Astrocyte (in vitro differentiated cells and primary cell): ENCODE measurements at regions not wholly inside any gene's neighbourhood (a gene's known extent, or its start where the extent isn't known, plus 50 kb on each side); places are given as distances from the start of the nearest gene placed in this dataset.

Experiments
- DNase-seq: peaks from one replicate; pipeline ENCODE4 v3.0.0-alpha.2; 2010; ENCODE audit warnings: low read depth
- FAIRE-seq: peaks from 2 replicates; lab custom pipeline; 2011; peaks lifted over from hg19 to GRCh38; lab: Jason Lieb, UNC
- H2AFZ ChIP-seq: 2 replicates; pipeline ENCODE4 v1.6.0; 2012; ENCODE audit warnings: low read depth, low read length, inconsistent platforms
- H3K27ac ChIP-seq: 2 replicates; pipeline ENCODE4 v1.5.1; 2011; ENCODE audit warnings: low read depth, low read length, inconsistent platforms
- H3K27me3 ChIP-seq: 2 replicates; pipeline ENCODE4 v1.6.0; 2011; ENCODE audit warnings: low read length, inconsistent platforms; ENCODE audit not compliant: insufficient read depth
- H3K36me3 ChIP-seq: 2 replicates; pipeline ENCODE4 v1.5.1; 2011; ENCODE audit warnings: low read length, inconsistent platforms; ENCODE audit not compliant: insufficient read depth
- H3K4me1 ChIP-seq: 2 replicates; pipeline ENCODE4 v1.5.1; 2011; ENCODE audit warnings: low read length, inconsistent platforms; ENCODE audit not compliant: insufficient read depth
- H3K4me2 ChIP-seq: 2 replicates; pipeline ENCODE4 v1.6.0; 2012; ENCODE audit warnings: low read length, inconsistent platforms
- H3K4me3 ChIP-seq: 2 replicates; pipeline ENCODE4 v1.5.1; 2011; ENCODE audit warnings: low read depth, mild to moderate bottlenecking, low read length, inconsistent platforms; ENCODE audit not compliant: insufficient read depth
- H3K79me2 ChIP-seq: 2 replicates; pipeline ENCODE4 v1.6.0; 2012; ENCODE audit warnings: mild to moderate bottlenecking, low read length, inconsistent platforms; ENCODE audit not compliant: insufficient read depth
- H3K9ac ChIP-seq: 2 replicates; pipeline ENCODE4 v1.6.0; 2012; ENCODE audit warnings: mild to moderate bottlenecking, low read length, inconsistent platforms
- H3K9me3 ChIP-seq: 2 replicates; pipeline ENCODE4 v1.5.1; 2012; ENCODE audit warnings: low read depth, mild to moderate bottlenecking, low read length, inconsistent platforms; ENCODE audit not compliant: insufficient read depth
- H4K20me1 ChIP-seq: 2 replicates; pipeline ENCODE4 v1.6.0; 2012; ENCODE audit warnings: low read length, inconsistent platforms; ENCODE audit not compliant: insufficient read depth
- H3K27ac Mint-ChIP-seq: one replicate; pipeline ENCODE4 v1.8.0; 2021; ENCODE audit warnings: mild to moderate bottlenecking, mixed read lengths; ENCODE audit not compliant: unreplicated experiment
- H3K27me3 Mint-ChIP-seq: one replicate; pipeline ENCODE4 v1.8.0; 2021; ENCODE audit warnings: low read depth, mixed read lengths; ENCODE audit not compliant: unreplicated experiment
- H3K36me3 Mint-ChIP-seq: one replicate; pipeline ENCODE4 v1.8.0; 2021; ENCODE audit warnings: low read depth, mixed read lengths; ENCODE audit not compliant: unreplicated experiment
- H3K4me1 Mint-ChIP-seq: one replicate; pipeline ENCODE4 v1.8.0; 2021; ENCODE audit warnings: low read depth, mixed read lengths; ENCODE audit not compliant: unreplicated experiment
- H3K4me3 Mint-ChIP-seq: one replicate; pipeline ENCODE4 v1.8.0; 2021; ENCODE audit warnings: mild to moderate bottlenecking, moderate library complexity, mixed read lengths; ENCODE audit not compliant: unreplicated experiment
- H3K9me3 Mint-ChIP-seq: one replicate; pipeline ENCODE4 v1.8.0; 2021; ENCODE audit warnings: mild to moderate bottlenecking, mixed read lengths; ENCODE audit not compliant: unreplicated experiment
- EZH2 ChIP-seq: IDR thresholded peaks from 2 replicates; pipeline ENCODE4 v1.6.1; 2012; ENCODE audit warnings: mild to moderate bottlenecking, low read length, inconsistent platforms; ENCODE audit not compliant: insufficient read depth
- TF ChIP-seq, protein P1 (sequence below): IDR thresholded peaks from 2 replicates; pipeline ENCODE4 v1.5.1; 2011; ENCODE audit warnings: low read depth, mild to moderate bottlenecking, inconsistent platforms, low read length, moderate library complexity; ENCODE audit not compliant: insufficient read depth

DNA sequence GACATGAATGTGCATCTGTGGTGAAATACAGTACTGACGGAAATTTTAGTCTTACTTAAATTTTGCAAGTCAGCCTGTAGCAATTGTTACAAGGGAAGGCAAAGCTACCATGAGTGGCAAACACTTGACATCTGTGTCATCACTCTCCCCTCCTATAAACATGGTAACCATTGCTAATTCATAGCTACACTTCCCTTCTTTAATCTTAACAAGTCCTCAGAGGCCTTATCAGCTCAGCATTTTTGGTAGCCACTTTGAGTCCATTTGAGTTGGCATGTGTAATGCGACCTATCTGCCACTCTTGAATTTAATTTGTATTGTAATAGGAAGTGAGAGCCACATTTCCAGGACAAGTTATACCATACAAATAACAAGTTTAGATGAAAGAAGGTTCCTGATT is 218.1 kb downstream of the RMST start:
- H3K9me3 Mint-ChIP-seq = no peaks in the 10 kb centered on the region
- Histone ChIP-seq H4K20me1 (no peaks in the 10 kb centered on the region), H2AFZ (no peak overlapping the region), H3K4me3 (no peak overlapping the region), H3K27ac (no peak overlapping the region), H3K79me2 (no peaks in the 10 kb centered on the region), H3K36me3 (no peaks in the 10 kb centered on the region), H3K9ac (no peak overlapping the region), H3K27me3 (no peaks in the 10 kb centered on the region), H3K9me3 (no peaks in the 10 kb centered on the region), H3K4me2 (no peak overlapping the region), H3K4me1 (no peaks in the 10 kb centered on the region)
- FAIRE-seq (no peak), DNase-seq (no peak)
- TF ChIP-seq, protein P1, sequence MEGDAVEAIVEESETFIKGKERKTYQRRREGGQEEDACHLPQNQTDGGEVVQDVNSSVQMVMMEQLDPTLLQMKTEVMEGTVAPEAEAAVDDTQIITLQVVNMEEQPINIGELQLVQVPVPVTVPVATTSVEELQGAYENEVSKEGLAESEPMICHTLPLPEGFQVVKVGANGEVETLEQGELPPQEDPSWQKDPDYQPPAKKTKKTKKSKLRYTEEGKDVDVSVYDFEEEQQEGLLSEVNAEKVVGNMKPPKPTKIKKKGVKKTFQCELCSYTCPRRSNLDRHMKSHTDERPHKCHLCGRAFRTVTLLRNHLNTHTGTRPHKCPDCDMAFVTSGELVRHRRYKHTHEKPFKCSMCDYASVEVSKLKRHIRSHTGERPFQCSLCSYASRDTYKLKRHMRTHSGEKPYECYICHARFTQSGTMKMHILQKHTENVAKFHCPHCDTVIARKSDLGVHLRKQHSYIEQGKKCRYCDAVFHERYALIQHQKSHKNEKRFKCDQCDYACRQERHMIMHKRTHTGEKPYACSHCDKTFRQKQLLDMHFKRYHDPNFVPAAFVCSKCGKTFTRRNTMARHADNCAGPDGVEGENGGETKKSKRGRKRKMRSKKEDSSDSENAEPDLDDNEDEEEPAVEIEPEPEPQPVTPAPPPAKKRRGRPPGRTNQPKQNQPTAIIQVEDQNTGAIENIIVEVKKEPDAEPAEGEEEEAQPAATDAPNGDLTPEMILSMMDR = no peak
- no peak for TF ChIP-seq EZH2
- H3K4me3 Mint-ChIP-seq = no peak overlapping the region
- H3K27me3 Mint-ChIP-seq = no peaks in the 10 kb centered on the region
- H3K36me3 Mint-ChIP-seq = no peaks in the 10 kb centered on the region
- H3K27ac Mint-ChIP-seq = no peak overlapping the region
- H3K4me1 Mint-ChIP-seq = peaks cover 4% of the 10 kb centered on the region

DNA sequence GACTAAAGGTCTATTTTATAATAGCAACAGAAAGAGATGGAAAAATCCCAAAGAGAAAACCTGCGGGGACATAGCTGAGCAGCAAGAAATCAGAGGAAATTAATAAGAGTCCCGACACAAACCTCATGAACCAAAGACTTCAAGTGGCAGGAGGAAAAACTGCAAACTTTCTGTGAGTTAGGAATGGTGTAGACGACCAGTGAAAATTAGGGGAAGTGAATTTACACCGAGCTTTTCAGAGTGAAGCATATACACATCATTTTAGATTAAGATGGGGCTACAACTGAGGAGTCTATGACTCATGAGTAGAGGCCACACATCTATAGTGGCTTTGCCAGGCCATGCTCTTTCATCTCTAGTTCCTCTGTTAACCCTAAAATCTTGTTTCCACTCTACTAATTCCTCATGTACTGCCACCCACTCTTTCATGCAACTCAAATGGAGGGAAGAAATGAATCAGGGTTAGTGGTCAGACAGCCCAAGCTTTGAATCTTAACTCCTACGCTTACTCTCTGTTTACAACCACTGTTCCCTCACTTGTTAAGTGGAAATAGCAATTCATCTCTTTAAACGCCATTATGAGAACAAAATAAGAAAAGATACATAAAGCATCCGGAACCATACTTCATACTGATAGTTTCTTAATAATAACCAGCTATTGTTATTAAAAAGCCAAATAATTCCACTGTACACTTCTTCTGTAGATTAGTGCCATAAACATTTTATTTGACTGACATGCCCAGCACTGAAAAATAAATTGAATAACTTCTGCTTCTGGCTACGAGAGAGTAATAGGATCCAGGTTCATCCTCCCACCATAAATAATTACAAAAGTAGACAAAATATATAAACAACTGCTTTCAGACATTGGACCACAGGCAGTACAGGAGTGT is 219.3 kb downstream of the RMST start:
- Histone ChIP-seq H3K36me3 (no peaks in the 10 kb centered on the region), H3K4me3 (no peak overlapping the region), H3K27me3 (no peaks in the 10 kb centered on the region), H4K20me1 (no peaks in the 10 kb centered on the region), H3K4me2 (no peak overlapping the region), H3K4me1 (no peaks in the 10 kb centered on the region), H3K27ac (no peak overlapping the region), H2AFZ (no peak overlapping the region), H3K79me2 (no peaks in the 10 kb centered on the region), H3K9me3 (no peaks in the 10 kb centered on the region), H3K9ac (no peak overlapping the region)
- H3K36me3 Mint-ChIP-seq = no peaks in the 10 kb centered on the region
- peaks cover 4% of the 10 kb centered on the region for H3K4me1 Mint-ChIP-seq
- no peak overlapping the region for H3K4me3 Mint-ChIP-seq
- no peak overlapping the region for H3K27ac Mint-ChIP-seq
- FAIRE-seq = no peak
- no peak for DNase-seq
- H3K9me3 Mint-ChIP-seq = no peaks in the 10 kb centered on the region
- no peaks in the 10 kb centered on the region for H3K27me3 Mint-ChIP-seq
- no peak for TF ChIP-seq EZH2
- TF ChIP-seq, protein P1 = no peak

DNA sequence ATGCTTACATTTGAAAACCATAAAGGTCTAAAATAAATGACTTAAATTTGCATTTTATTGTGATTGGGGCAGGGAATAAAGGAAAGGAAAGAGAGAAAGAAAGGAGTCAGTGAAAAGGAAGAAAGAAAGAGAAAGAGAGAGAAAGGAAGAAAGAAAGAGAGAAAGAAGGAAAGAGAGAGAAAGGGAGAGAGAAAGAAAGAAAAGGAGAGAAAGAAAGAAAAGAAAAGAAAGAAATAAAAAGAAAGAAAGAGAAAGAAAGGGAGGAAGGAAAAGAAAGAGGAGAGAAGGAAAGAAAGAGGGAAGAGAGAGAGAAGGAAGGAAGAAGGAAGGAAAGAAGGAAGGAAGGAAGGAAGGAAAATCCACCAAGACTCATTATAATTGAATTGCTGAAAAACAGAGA is 222.8 kb downstream of the RMST start:
- H3K27me3 ChIP-seq = no peaks in the 10 kb centered on the region
- H3K4me1 Mint-ChIP-seq = peaks cover 4% of the 10 kb centered on the region
- H3K27me3 Mint-ChIP-seq = no peaks in the 10 kb centered on the region
- FAIRE-seq (no peak), DNase-seq (no peak)
- H3K4me3 Mint-ChIP-seq = no peak overlapping the region
- no peaks in the 10 kb centered on the region for H3K4me1 ChIP-seq
- H3K4me2 ChIP-seq = no peak overlapping the region
- H4K20me1 ChIP-seq = no peaks in the 10 kb centered on the region
- H3K27ac Mint-ChIP-seq = no peak overlapping the region
- peaks cover 3% of the 10 kb centered on the region for H3K9me3 ChIP-seq
- no peaks in the 10 kb centered on the region for H3K9me3 Mint-ChIP-seq
- H3K4me3 ChIP-seq = no peak overlapping the region
- no peaks in the 10 kb centered on the region for H3K79me2 ChIP-seq
- H3K9ac ChIP-seq = no peak overlapping the region
- no peak overlapping the region for H2AFZ ChIP-seq
- H3K36me3 Mint-ChIP-seq = no peaks in the 10 kb centered on the region
- H3K27ac ChIP-seq = no peak overlapping the region
- no peaks in the 10 kb centered on the region for H3K36me3 ChIP-seq
- TF ChIP-seq, protein P1 = no peak
- TF ChIP-seq EZH2 = no peak
